ENCODE measurements at regions not wholly inside any gene's neighbourhood (a gene's known extent, or its start where the extent isn't known, plus 50 kb on each side); places are given as distances from the start of the nearest gene placed in this dataset.

DNA sequence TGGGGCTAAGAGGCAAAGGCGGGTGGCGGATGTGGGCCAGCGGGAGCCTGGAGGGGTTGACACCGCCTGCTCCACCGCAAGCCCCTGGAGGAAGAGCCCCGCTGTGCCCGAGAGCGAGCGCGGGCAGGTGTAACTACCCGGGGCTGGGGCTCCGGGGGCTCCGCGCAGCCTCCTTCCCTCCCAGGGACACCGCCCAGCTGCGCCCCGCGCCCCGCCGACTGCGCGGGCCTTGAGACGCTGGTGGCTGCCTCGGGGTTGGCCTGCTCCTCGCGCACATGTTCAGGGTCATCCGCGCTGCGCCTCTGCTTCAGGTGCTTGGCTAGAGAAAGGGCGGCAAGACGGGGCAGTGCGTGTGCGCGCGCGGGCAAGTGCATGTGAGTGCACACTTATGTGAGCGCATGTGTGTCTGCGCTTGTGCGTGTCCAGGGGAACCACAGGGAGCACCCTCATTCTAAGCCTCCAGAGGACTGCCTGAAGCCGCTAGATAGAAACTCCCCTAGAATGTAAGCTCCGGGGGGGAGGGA, 197.5 kb upstream of the TMEM45B start:
- Histone ChIP-seq H3K79me2 (ENCODE audit: control insufficient read depth, insufficient read depth, low read length) (no peaks in the 10 kb centered on the region), H3K9ac (replicated peaks; ENCODE audit: extremely low read depth, insufficient read depth, low read length) (no peak overlapping the region), H3K36me3 (ENCODE audit: control insufficient read depth in 2 of 2, extremely low read depth in 1 of 2, insufficient read depth in 2 of 2, low read length in 2 of 2) (no peaks in the 10 kb centered on the region), H3K9me3 (replicated peaks; ENCODE audit: control insufficient read depth, insufficient read depth, low read length) (no peaks in the 10 kb centered on the region), H4K20me1 (replicated peaks; ENCODE audit: control insufficient read depth, extremely low read depth, insufficient read depth, low read length) (no peaks in the 10 kb centered on the region), H3K4me3 (replicated peaks in 1 of 3; ENCODE audit: insufficient read depth in 1 of 3, low read depth in 1 of 3, low read length in 3 of 3) (no peak overlapping the region), H3K27me3 (ENCODE audit: control insufficient read depth in 2 of 2, insufficient read depth in 2 of 2, low read length in 2 of 2) (no peaks in the 10 kb centered on the region), H3K9me1 (replicated peaks; ENCODE audit: control insufficient read depth, extremely low read depth, insufficient read depth, low read length) (no peaks in the 10 kb centered on the region), H3K4me2 (ENCODE audit: insufficient read depth, low read length) (no peak overlapping the region), H2AFZ (ENCODE audit: low read depth, low read length) (no peak overlapping the region), H3K4me1 (ENCODE audit: control insufficient read depth, extremely low read depth, insufficient read depth, low read length) (no peaks in the 10 kb centered on the region), H3K27ac (ENCODE audit: insufficient read depth, low read depth, low read length) (no peak overlapping the region)
- DNase-seq (ENCODE audit: low read depth, low spot score) (no peak), FAIRE-seq (no peak)
- dilution Hi-C loops (cut with MboI; ENCODE audit: extremely low pct_ligation_motif_present, low sequenced_read_pairs), result no loop called here
- intact Hi-C loops (cut with micrococcal nuclease), result no loop called here
- POLR2A ChIA-PET, result no interaction called here
- TF ChIP-seq EZH2 (IDR thresholded peaks at IDR 0.05; ENCODE audit: borderline replicate concordance, low read depth, low read length, severe bottlenecking) (peak; percentile 29), MYC (IDR thresholded peaks at IDR 0.05; ENCODE audit: low read depth, low read length) (no peak)
- CTCF ChIA-PET, result no interaction called here
- BruUV-seq (replicated peaks), result no TSS peak

DNA sequence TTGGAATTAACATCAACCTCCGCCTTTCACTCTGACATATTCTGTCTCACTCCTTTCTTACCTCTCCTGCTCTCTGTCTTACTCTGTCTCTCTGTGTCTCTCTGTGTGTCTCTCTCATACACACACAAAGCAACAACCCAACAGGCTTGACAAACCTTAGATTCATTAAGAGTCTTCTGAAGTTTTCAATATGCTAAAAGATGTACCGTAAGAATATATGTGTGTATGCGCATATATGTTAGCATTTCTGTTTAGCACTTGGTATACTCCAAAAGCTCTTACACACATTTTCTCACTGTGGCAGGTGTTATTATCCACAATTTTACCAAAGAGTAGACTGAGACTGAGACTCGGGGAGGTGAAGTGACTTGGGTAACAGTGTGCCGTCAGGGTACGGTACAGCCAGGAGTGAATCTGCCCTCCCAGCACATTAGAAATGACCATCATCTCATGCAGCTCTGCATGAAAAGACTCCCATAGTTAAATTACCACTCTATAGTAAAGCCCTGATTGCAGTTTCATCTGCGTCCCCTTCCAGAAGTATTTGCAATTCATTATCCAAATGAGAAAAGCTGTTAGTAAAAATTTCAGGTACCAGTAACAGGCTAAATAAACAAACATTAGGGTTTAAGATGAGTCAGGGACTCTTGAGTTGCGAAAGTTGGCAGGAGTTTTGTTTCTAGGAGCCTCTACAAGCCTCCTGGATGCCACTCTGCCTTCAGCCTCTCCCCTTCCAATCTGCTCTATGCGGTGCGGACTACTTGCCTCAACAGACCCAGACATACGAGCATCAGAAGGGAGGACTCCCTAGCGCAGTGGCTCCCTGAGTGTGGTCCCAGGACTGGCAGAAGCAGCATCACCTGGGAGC, 195.2 kb upstream of the TMEM45B start:
- POLR2A ChIA-PET, result no interaction called here
- no peaks in the 10 kb centered on the region for H3K9me1 ChIP-seq (replicated peaks; ENCODE audit: control insufficient read depth, extremely low read depth, insufficient read depth, low read length)
- DNase-seq (ENCODE audit: low read depth, low spot score) (no peak), FAIRE-seq (no peak)
- H3K9me3 ChIP-seq (replicated peaks; ENCODE audit: control insufficient read depth, insufficient read depth, low read length), result no peaks in the 10 kb centered on the region
- no peaks in the 10 kb centered on the region for H4K20me1 ChIP-seq (replicated peaks; ENCODE audit: control insufficient read depth, extremely low read depth, insufficient read depth, low read length)
- CTCF ChIA-PET, result no interaction called here
- H3K9ac ChIP-seq (replicated peaks; ENCODE audit: extremely low read depth, insufficient read depth, low read length), result no peak overlapping the region
- TF ChIP-seq GATA2 (IDR thresholded peaks at IDR 0.05; ENCODE audit: insufficient read depth, insufficient read length, low read depth, low read length) (no peak), POLR2A (IDR thresholded peaks at IDR 0.05; ENCODE audit: low read depth, low read length) (no peak), FOS (IDR thresholded peaks at IDR 0.05; ENCODE audit: borderline replicate concordance, insufficient read depth, low read length) (no peak), EZH2 (IDR thresholded peaks at IDR 0.05; ENCODE audit: borderline replicate concordance, low read depth, low read length, severe bottlenecking) (no peak), POLR2AphosphoS5 (IDR thresholded peaks at IDR 0.05; ENCODE audit: insufficient read depth, low read depth, low read length) (no peak), JUN (IDR thresholded peaks at IDR 0.05; ENCODE audit: borderline replicate concordance, insufficient read depth, insufficient read length, low read depth) (no peak), MYC (IDR thresholded peaks at IDR 0.05; ENCODE audit: low read depth, low read length) (no peak)
- TF ChIP-seq, protein P1, sequence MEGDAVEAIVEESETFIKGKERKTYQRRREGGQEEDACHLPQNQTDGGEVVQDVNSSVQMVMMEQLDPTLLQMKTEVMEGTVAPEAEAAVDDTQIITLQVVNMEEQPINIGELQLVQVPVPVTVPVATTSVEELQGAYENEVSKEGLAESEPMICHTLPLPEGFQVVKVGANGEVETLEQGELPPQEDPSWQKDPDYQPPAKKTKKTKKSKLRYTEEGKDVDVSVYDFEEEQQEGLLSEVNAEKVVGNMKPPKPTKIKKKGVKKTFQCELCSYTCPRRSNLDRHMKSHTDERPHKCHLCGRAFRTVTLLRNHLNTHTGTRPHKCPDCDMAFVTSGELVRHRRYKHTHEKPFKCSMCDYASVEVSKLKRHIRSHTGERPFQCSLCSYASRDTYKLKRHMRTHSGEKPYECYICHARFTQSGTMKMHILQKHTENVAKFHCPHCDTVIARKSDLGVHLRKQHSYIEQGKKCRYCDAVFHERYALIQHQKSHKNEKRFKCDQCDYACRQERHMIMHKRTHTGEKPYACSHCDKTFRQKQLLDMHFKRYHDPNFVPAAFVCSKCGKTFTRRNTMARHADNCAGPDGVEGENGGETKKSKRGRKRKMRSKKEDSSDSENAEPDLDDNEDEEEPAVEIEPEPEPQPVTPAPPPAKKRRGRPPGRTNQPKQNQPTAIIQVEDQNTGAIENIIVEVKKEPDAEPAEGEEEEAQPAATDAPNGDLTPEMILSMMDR (IDR thresholded peaks at IDR 0.05; ENCODE audit: extremely low read depth in 1 of 2, insufficient read depth in 1 of 2, low read depth in 1 of 2, low read length in 2 of 2), result no peak
- TF ChIP-seq, protein P2, sequence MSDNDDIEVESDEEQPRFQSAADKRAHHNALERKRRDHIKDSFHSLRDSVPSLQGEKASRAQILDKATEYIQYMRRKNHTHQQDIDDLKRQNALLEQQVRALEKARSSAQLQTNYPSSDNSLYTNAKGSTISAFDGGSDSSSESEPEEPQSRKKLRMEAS (IDR thresholded peaks at IDR 0.05; ENCODE audit: insufficient read depth, insufficient read length), result no peak
- no peaks in the 10 kb centered on the region for H3K36me3 ChIP-seq (ENCODE audit: control insufficient read depth in 2 of 2, extremely low read depth in 1 of 2, insufficient read depth in 2 of 2, low read length in 2 of 2)
- H3K4me2 ChIP-seq (ENCODE audit: insufficient read depth, low read length), result no peak overlapping the region
- dilution Hi-C loops (cut with MboI; ENCODE audit: extremely low pct_ligation_motif_present, low sequenced_read_pairs), result no loop called here
- no peaks in the 10 kb centered on the region for H3K4me1 ChIP-seq (ENCODE audit: control insufficient read depth, extremely low read depth, insufficient read depth, low read length)
- BruUV-seq (replicated peaks), result no TSS peak
- H2AFZ ChIP-seq (ENCODE audit: low read depth, low read length), result no peak overlapping the region
- H3K27ac ChIP-seq (ENCODE audit: insufficient read depth, low read depth, low read length), result no peak overlapping the region
- H3K27me3 ChIP-seq (ENCODE audit: control insufficient read depth in 2 of 2, insufficient read depth in 2 of 2, low read length in 2 of 2), result no peaks in the 10 kb centered on the region
- no peak overlapping the region for H3K4me3 ChIP-seq (replicated peaks in 1 of 3; ENCODE audit: insufficient read depth in 1 of 3, low read depth in 1 of 3, low read length in 3 of 3)
- intact Hi-C loops (cut with micrococcal nuclease), result no loop called here
- H3K79me2 ChIP-seq (ENCODE audit: control insufficient read depth, insufficient read depth, low read length), result no peaks in the 10 kb centered on the region

All from endothelial cell of umbilical vein (primary cell).